Lower leg skin (tissue), 3 donors: ENCODE measurements at regions not wholly inside any gene's neighbourhood (a gene's known extent, or its start where the extent isn't known, plus 50 kb on each side); places are given as distances from the start of the nearest gene placed in this dataset.

Source experiments
- CTCF ChIP-seq, 3 donors: fragments of 450-650 bp; IDR thresholded peaks; one replicate each; pipeline ENCODE4 v1.5.1; 2016; ENCODE audit warnings: antibody characterized with exemption in 3 of 3, mild to moderate bottlenecking in 3 of 3, moderate library complexity in 2 of 3
- POLR2A ChIP-seq, 2 donors: fragments of 450-650 bp; IDR thresholded peaks; one replicate each; pipeline ENCODE4 v1.6.1; 2016 to 2017; ENCODE audit warnings: antibody characterized with exemption in 2 of 2, mild to moderate bottlenecking in 1 of 2, moderate library complexity in 1 of 2

- TF ChIP-seq CTCF (IDR thresholded peaks at IDR 0.05) (no peak), POLR2A (IDR thresholded peaks at IDR 0.05) (no peak)
Observed at GRCh38 chr2:145015561-145015960, 495.6 kb upstream of the ZEB2 start.
